ACC112 (cell line): ENCODE measurements at regions not wholly inside any gene's neighbourhood (a gene's known extent, or its start where the extent isn't known, plus 50 kb on each side); places are given as distances from the start of the nearest gene placed in this dataset.

Experiments used
- H2AFZ ChIP-seq: fragments of 200-600 bp; sonication (generic); one replicate; pipeline ENCODE4 v1.6.0; 2017; ENCODE audit warnings: antibody characterized with exemption, low read length; ENCODE audit not compliant: unreplicated experiment
- H3K27ac ChIP-seq: fragments of 200-600 bp; sonication (generic); 2 replicates; pipeline ENCODE4 v1.5.1; 2014; ENCODE audit warnings: low read depth, mild to moderate bottlenecking, antibody characterized with exemption, low read length, moderate library complexity
- H3K27me3 ChIP-seq: fragments of 200-600 bp; sonication (generic); 2 replicates; pipeline ENCODE4 v1.6.1; 2014; ENCODE audit warnings: mild to moderate bottlenecking, antibody characterized with exemption, low read length, moderate library complexity, mixed read lengths; ENCODE audit not compliant: insufficient read depth
- H3K36me3 ChIP-seq: fragments of 200-600 bp; sonication (generic); 2 replicates; pipeline ENCODE4 v1.6.1; 2016; ENCODE audit warnings: mild to moderate bottlenecking, antibody characterized with exemption, low read length, moderate library complexity, mixed read lengths; ENCODE audit not compliant: insufficient read depth
- H3K4me1 ChIP-seq: fragments of 200-600 bp; sonication (generic); one replicate; pipeline ENCODE4 v1.6.1; 2016; ENCODE audit warnings: low read length, mixed read lengths; ENCODE audit not compliant: insufficient read depth, unreplicated experiment, control insufficient read depth
- H3K4me3 ChIP-seq: fragments of 200-600 bp; sonication (generic); 2 replicates; pipeline ENCODE4 v1.5.1; 2014; ENCODE audit warnings: mild to moderate bottlenecking, low read depth, low read length
- H3K79me2 ChIP-seq: fragments of 200-600 bp; sonication (generic); one replicate; pipeline ENCODE4 v1.6.0; 2016; ENCODE audit warnings: low read length; ENCODE audit not compliant: control insufficient read depth, unreplicated experiment, insufficient read depth

- no peak overlapping the region for H2AFZ ChIP-seq
- no peak overlapping the region for H3K27ac ChIP-seq
- H3K36me3 ChIP-seq: no peaks in the 10 kb centered on the region
- H3K4me1 ChIP-seq: no peaks in the 10 kb centered on the region
- no peak overlapping the region for H3K4me3 ChIP-seq
- no peaks in the 10 kb centered on the region for H3K79me2 ChIP-seq
- H3K27me3 ChIP-seq: peaks cover 20% of the 10 kb centered on the region
Measured at GRCh38 chrX:131942034-131942433, 81.1 kb upstream of the STK26 start.

DNA sequence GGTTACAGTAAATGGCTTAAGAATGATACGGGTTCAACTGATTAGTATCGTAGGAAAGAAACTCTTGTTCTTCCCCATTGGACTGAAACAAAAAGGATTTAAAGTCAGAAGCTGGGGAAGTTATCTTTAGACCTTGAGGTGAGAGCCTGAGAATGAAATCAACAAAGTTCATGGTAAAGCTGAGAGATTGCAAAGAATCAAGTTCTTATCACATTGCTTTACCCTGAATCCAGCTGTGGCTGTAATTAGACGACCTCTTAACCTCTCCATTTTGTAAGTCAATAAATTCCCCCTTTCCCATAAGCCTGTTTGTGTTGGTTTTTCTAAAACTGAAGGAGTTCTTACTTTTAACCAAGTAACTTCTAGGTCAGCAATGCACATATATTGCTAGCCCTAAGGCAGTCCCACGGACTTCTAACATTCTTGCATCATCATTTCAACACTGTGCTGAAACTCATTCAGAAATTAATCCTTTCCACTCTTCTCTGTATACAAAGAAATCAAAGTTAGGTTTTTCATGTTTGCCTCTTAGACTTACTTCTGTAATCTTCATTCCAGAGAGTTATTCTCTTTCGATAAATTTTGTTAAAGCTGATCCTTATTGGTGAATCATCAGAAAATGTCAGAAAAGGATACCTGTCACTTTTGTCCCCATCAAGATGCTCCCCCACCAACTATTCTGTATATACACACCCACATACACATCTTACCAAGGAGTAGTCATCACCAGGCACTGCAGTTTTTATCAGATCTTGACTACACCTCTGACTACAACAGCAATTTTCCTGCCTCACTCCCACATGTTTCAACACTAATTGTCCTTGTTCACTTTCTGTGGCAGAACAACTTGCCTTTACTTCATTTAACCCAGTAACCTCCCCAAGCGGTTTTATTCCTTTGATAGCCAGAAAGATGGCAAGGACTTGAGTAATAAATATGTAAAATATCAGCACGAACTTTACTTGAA is 77.9 kb upstream of the STK26 start:
- Histone ChIP-seq H3K79me2 (no peaks in the 10 kb centered on the region), H3K27ac (no peak overlapping the region), H3K4me1 (no peaks in the 10 kb centered on the region), H3K4me3 (no peak overlapping the region), H2AFZ (no peak overlapping the region), H3K27me3 (peaks cover 7% of the 10 kb centered on the region), H3K36me3 (no peaks in the 10 kb centered on the region)

DNA sequence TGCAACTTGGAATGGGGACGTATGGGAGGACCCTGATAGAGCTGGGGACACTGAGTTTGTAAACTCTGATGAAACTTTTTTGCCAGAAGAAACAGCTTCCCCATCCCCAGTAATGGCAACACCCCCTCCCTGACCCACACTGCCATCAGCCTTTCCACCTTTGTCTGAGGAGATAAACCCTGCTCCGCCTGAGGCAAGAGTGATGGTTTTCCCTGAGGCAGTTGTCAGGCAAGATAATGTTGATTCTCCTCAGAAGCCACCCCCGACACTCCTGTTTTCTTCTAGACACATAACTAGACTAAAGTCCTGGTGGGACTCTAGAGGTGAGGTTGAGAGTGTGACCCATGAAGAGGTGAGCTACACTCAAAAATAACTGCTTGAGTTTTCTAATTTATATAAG is 71.9 kb upstream of the STK26 start:
- Histone ChIP-seq H3K79me2 (no peaks in the 10 kb centered on the region), H3K4me1 (no peaks in the 10 kb centered on the region), H3K4me3 (no peak overlapping the region), H3K27me3 (peaks cover 4% of the 10 kb centered on the region; the same call in 1 of the 2 replicates), H3K27ac (no peak overlapping the region), H2AFZ (no peak overlapping the region), H3K36me3 (no peaks in the 10 kb centered on the region)

GRCh38 chrX:131955099-131955777 is 67.9 kb upstream of the STK26 start:
- no peaks in the 10 kb centered on the region for H3K79me2 ChIP-seq
- no peaks in the 10 kb centered on the region for H3K4me1 ChIP-seq
- H3K27ac ChIP-seq: no peak overlapping the region
- no peaks in the 10 kb centered on the region for H3K36me3 ChIP-seq
- peaks cover 5% of the 10 kb centered on the region; the same call in 1 of the 2 replicates for H3K27me3 ChIP-seq
- no peak overlapping the region for H3K4me3 ChIP-seq
- no peak overlapping the region for H2AFZ ChIP-seq

DNA sequence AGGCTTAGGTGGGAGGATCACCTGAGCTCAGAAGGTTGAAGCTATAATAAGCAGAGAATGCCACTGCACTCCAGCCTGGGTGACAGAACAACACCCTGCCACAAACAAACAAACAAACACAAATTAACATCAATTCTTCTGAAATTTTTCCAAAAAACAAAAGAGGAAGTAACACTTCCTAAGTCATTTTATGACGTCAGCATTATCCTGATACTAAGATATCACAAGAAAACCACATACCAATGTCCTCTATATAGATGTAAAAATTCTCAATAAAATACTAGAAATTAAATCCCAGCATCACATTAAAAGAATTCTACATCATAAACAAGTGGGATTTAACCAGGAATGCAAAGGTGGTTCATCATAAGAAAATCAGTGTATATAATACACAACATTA is 64.4 kb upstream of the STK26 start:
- Histone ChIP-seq H3K36me3 (no peaks in the 10 kb centered on the region), H3K4me3 (no peak overlapping the region), H3K27me3 (peaks cover 5% of the 10 kb centered on the region; the same call in 1 of the 2 replicates), H2AFZ (no peak overlapping the region), H3K27ac (no peak overlapping the region), H3K4me1 (no peaks in the 10 kb centered on the region), H3K79me2 (no peaks in the 10 kb centered on the region)

DNA sequence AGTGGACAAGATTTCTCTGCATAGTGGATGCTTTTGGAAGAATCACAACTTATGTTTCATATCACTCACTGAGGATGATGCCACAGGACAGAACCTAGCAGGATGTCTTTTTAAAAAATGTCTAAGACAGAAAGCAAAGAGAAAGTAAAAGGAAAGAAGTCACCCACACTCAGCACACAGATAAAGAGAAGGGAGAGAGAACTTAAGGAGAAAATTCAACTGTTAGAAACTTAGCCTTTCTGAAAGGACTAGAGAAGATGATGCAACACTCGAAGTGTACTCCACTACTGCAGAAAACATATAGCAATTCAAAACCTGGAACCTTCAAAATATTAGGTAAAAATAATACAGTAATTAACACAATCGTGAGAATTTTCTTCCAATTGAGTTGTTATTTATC is 52.8 kb upstream of the STK26 start:
- Histone ChIP-seq H3K27me3 (peaks cover 4% of the 10 kb centered on the region; the same call in 1 of the 2 replicates), H3K4me3 (no peak overlapping the region), H3K4me1 (no peaks in the 10 kb centered on the region), H3K36me3 (no peaks in the 10 kb centered on the region), H3K79me2 (no peaks in the 10 kb centered on the region), H2AFZ (no peak overlapping the region), H3K27ac (no peak overlapping the region)
